ENCODE measurements at regions not wholly inside any gene's neighbourhood (a gene's known extent, or its start where the extent isn't known, plus 50 kb on each side); places are given as distances from the start of the nearest gene placed in this dataset.
"Not testable (repeated sequence)": the region's sequence is repeated elsewhere in the genome, so short reads cannot be mapped to it uniquely, and the experiment has no call there.

GRCh38 chr10:45106236-45106856 lies 105.6 kb downstream of the ZNF22 start:
- DNase-seq: no peak
- Histone ChIP-seq H3K27ac (ENCODE audit: insufficient read depth, low read length, poor library complexity, severe bottlenecking) (no peak overlapping the region), H3K4me3 (ENCODE audit: insufficient read depth, low read depth, low read length, poor library complexity, severe bottlenecking) (no peak overlapping the region), H3K36me3 (ENCODE audit: control insufficient read depth, insufficient read depth, low read length) (no peaks in the 10 kb centered on the region), H3K9me3 (ENCODE audit: control insufficient read depth, low read length) (no peaks in the 10 kb centered on the region), H3K27me3 (replicated peaks; ENCODE audit: control insufficient read depth, insufficient read depth, low read length, poor library complexity, severe bottlenecking) (no peaks in the 10 kb centered on the region), H3K4me1 (ENCODE audit: control insufficient read depth, insufficient read depth, low read length, poor library complexity, severe bottlenecking) (no peaks in the 10 kb centered on the region)

- Histone ChIP-seq H3K27me3 (replicated peaks; ENCODE audit: control insufficient read depth, insufficient read depth, low read length, poor library complexity, severe bottlenecking) (no peaks in the 10 kb centered on the region), H3K9me3 (ENCODE audit: control insufficient read depth, low read length) (no peaks in the 10 kb centered on the region), H3K36me3 (ENCODE audit: control insufficient read depth, insufficient read depth, low read length) (no peaks in the 10 kb centered on the region), H3K27ac (ENCODE audit: insufficient read depth, low read length, poor library complexity, severe bottlenecking) (no peak overlapping the region), H3K4me1 (ENCODE audit: control insufficient read depth, insufficient read depth, low read length, poor library complexity, severe bottlenecking) (no peaks in the 10 kb centered on the region), H3K4me3 (ENCODE audit: insufficient read depth, low read depth, low read length, poor library complexity, severe bottlenecking) (no peak overlapping the region)
- DNase-seq: no peak
These were observed 110.8 kb downstream of the ZNF22 start for GRCh38 chr10:45111509-45111908.

- not testable (repeated sequence) for H3K4me3 ChIP-seq (ENCODE audit: insufficient read depth, low read depth, low read length, poor library complexity, severe bottlenecking); H3K36me3 ChIP-seq (ENCODE audit: control insufficient read depth, insufficient read depth, low read length); H3K9me3 ChIP-seq (ENCODE audit: control insufficient read depth, low read length)
These were observed 117.2 kb downstream of the ZNF22 start for GRCh38 chr10:45117940-45118339.

GRCh38 chr10:45118929-45119328 lies 118.2 kb downstream of the ZNF22 start:
- Histone ChIP-seq H3K4me1 (ENCODE audit: control insufficient read depth, insufficient read depth, low read length, poor library complexity, severe bottlenecking) (no peaks in the 10 kb centered on the region), H3K9me3 (ENCODE audit: control insufficient read depth, low read length) (no peaks in the 10 kb centered on the region), H3K4me3 (ENCODE audit: insufficient read depth, low read depth, low read length, poor library complexity, severe bottlenecking) (no peak overlapping the region), H3K36me3 (ENCODE audit: control insufficient read depth, insufficient read depth, low read length) (no peaks in the 10 kb centered on the region), H3K27me3 (replicated peaks; ENCODE audit: control insufficient read depth, insufficient read depth, low read length, poor library complexity, severe bottlenecking) (no peaks in the 10 kb centered on the region), H3K27ac (ENCODE audit: insufficient read depth, low read length, poor library complexity, severe bottlenecking) (no peak overlapping the region)
- no peak for DNase-seq

More at GRCh38 chr10:45117940-45118339, 117.2 kb downstream of the ZNF22 start:
- DNase-seq; H3K27ac ChIP-seq (ENCODE audit: insufficient read depth, low read length, poor library complexity, severe bottlenecking); H3K4me1 ChIP-seq (ENCODE audit: control insufficient read depth, insufficient read depth, low read length, poor library complexity, severe bottlenecking); H3K27me3 ChIP-seq (replicated peaks; ENCODE audit: control insufficient read depth, insufficient read depth, low read length, poor library complexity, severe bottlenecking): not testable (repeated sequence)

- H3K4me1 ChIP-seq (ENCODE audit: control insufficient read depth, insufficient read depth, low read length, poor library complexity, severe bottlenecking); H3K9me3 ChIP-seq (ENCODE audit: control insufficient read depth, low read length); H3K36me3 ChIP-seq (ENCODE audit: control insufficient read depth, insufficient read depth, low read length); H3K27ac ChIP-seq (ENCODE audit: insufficient read depth, low read length, poor library complexity, severe bottlenecking); H3K27me3 ChIP-seq (replicated peaks; ENCODE audit: control insufficient read depth, insufficient read depth, low read length, poor library complexity, severe bottlenecking); H3K4me3 ChIP-seq (ENCODE audit: insufficient read depth, low read depth, low read length, poor library complexity, severe bottlenecking); DNase-seq: not testable (repeated sequence)
These were observed 121.6 kb downstream of the ZNF22 start for GRCh38 chr10:45122180-45122860.

GRCh38 chr10:45135443-45136198 lies 134.9 kb downstream of the ZNF22 start:
- DNase-seq: no peak
- Histone ChIP-seq H3K4me1 (ENCODE audit: control insufficient read depth, insufficient read depth, low read length, poor library complexity, severe bottlenecking) (no peaks in the 10 kb centered on the region), H3K27ac (ENCODE audit: insufficient read depth, low read length, poor library complexity, severe bottlenecking) (no peak overlapping the region), H3K36me3 (ENCODE audit: control insufficient read depth, insufficient read depth, low read length) (no peaks in the 10 kb centered on the region), H3K4me3 (ENCODE audit: insufficient read depth, low read depth, low read length, poor library complexity, severe bottlenecking) (no peak overlapping the region), H3K9me3 (ENCODE audit: control insufficient read depth, low read length) (no peaks in the 10 kb centered on the region), H3K27me3 (replicated peaks; ENCODE audit: control insufficient read depth, insufficient read depth, low read length, poor library complexity, severe bottlenecking) (no peaks in the 10 kb centered on the region)

GRCh38 chr10:45136256-45136655 lies 135.5 kb downstream of the ZNF22 start:
- H3K27me3 ChIP-seq (replicated peaks; ENCODE audit: control insufficient read depth, insufficient read depth, low read length, poor library complexity, severe bottlenecking): no peaks in the 10 kb centered on the region
- H3K4me3 ChIP-seq (ENCODE audit: insufficient read depth, low read depth, low read length, poor library complexity, severe bottlenecking): no peak overlapping the region
- no peaks in the 10 kb centered on the region for H3K9me3 ChIP-seq (ENCODE audit: control insufficient read depth, low read length)
- H3K27ac ChIP-seq (ENCODE audit: insufficient read depth, low read length, poor library complexity, severe bottlenecking): no peak overlapping the region
- no peaks in the 10 kb centered on the region for H3K36me3 ChIP-seq (ENCODE audit: control insufficient read depth, insufficient read depth, low read length)
- DNase-seq: no peak
- no peaks in the 10 kb centered on the region for H3K4me1 ChIP-seq (ENCODE audit: control insufficient read depth, insufficient read depth, low read length, poor library complexity, severe bottlenecking)

GRCh38 chr10:45144326-45145070 lies 143.8 kb downstream of the ZNF22 start:
- Histone ChIP-seq H3K36me3 (ENCODE audit: control insufficient read depth, insufficient read depth, low read length) (no peaks in the 10 kb centered on the region), H3K9me3 (ENCODE audit: control insufficient read depth, low read length) (no peaks in the 10 kb centered on the region), H3K27ac (ENCODE audit: insufficient read depth, low read length, poor library complexity, severe bottlenecking) (no peak overlapping the region), H3K27me3 (replicated peaks; ENCODE audit: control insufficient read depth, insufficient read depth, low read length, poor library complexity, severe bottlenecking) (no peaks in the 10 kb centered on the region), H3K4me3 (ENCODE audit: insufficient read depth, low read depth, low read length, poor library complexity, severe bottlenecking) (no peak overlapping the region), H3K4me1 (ENCODE audit: control insufficient read depth, insufficient read depth, low read length, poor library complexity, severe bottlenecking) (no peaks in the 10 kb centered on the region)
- DNase-seq: no peak

- not testable (repeated sequence) for H3K27me3 ChIP-seq (replicated peaks; ENCODE audit: control insufficient read depth, insufficient read depth, low read length, poor library complexity, severe bottlenecking); DNase-seq; H3K4me1 ChIP-seq (ENCODE audit: control insufficient read depth, insufficient read depth, low read length, poor library complexity, severe bottlenecking); H3K4me3 ChIP-seq (ENCODE audit: insufficient read depth, low read depth, low read length, poor library complexity, severe bottlenecking); H3K36me3 ChIP-seq (ENCODE audit: control insufficient read depth, insufficient read depth, low read length); H3K9me3 ChIP-seq (ENCODE audit: control insufficient read depth, low read length); H3K27ac ChIP-seq (ENCODE audit: insufficient read depth, low read length, poor library complexity, severe bottlenecking)
These were observed 144.4 kb downstream of the ZNF22 start for GRCh38 chr10:45145143-45145542.

All from effector memory CD4-positive, alpha-beta T cell (primary cell).